Adrenal gland (tissue), 5 donors: ENCODE measurements at regions not wholly inside any gene's neighbourhood (a gene's known extent, or its start where the extent isn't known, plus 50 kb on each side); places are given as distances from the start of the nearest gene placed in this dataset.
"Not testable (repeated sequence)": the region's sequence is repeated elsewhere in the genome, so short reads cannot be mapped to it uniquely, and the experiment has no call there.

Experiments
- POLR2A ChIP-seq, 2 donors: fragments of 450-650 bp; IDR thresholded peaks; one replicate each; pipeline ENCODE4 v1.6.1; 2017; ENCODE audit warnings: antibody characterized with exemption in 2 of 2, mild to moderate bottlenecking in 2 of 2, moderate library complexity in 1 of 2
- TF ChIP-seq, protein P1 (sequence below), 6 experiments: fragments of 450-650 bp in 4 of 6; fragments of 200-600 bp in 2 of 6; sonication (generic) in 1 of 6; IDR thresholded peaks; 1 replicate in 5 of 6; 2 replicates in 1 of 6; pipeline versions ENCODE4 v1.5.1 to v1.8.0; 2016 to 2021; ENCODE audit warnings: antibody characterized with exemption in 6 of 6, mild to moderate bottlenecking in 2 of 6, moderate library complexity in 1 of 6
- donor health status: DM: no; HTN: no; CAD: no.

DNA sequence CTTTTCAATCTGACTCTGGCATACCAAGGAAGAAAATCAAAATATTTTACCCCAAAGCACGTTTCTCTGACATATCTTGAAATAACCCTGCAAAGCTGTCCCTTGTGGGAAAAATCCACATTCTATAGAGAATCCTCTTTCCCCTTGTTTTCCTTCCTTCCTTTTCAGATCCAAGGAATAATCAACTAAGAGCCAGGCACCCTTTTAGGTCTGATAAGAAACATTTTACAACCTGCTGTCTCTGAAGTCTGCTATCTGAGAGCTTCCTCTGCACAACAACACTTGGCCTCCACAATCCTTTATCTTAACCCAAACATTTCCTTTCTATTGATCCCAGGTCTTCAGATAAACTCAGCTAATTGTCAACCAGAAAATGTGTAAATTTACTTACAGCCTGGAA, 224.1 kb upstream of the DGKB start:
- TF ChIP-seq, protein P1, sequence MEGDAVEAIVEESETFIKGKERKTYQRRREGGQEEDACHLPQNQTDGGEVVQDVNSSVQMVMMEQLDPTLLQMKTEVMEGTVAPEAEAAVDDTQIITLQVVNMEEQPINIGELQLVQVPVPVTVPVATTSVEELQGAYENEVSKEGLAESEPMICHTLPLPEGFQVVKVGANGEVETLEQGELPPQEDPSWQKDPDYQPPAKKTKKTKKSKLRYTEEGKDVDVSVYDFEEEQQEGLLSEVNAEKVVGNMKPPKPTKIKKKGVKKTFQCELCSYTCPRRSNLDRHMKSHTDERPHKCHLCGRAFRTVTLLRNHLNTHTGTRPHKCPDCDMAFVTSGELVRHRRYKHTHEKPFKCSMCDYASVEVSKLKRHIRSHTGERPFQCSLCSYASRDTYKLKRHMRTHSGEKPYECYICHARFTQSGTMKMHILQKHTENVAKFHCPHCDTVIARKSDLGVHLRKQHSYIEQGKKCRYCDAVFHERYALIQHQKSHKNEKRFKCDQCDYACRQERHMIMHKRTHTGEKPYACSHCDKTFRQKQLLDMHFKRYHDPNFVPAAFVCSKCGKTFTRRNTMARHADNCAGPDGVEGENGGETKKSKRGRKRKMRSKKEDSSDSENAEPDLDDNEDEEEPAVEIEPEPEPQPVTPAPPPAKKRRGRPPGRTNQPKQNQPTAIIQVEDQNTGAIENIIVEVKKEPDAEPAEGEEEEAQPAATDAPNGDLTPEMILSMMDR (IDR thresholded peaks at IDR 0.05): not testable (repeated sequence)
- TF ChIP-seq POLR2A (IDR thresholded peaks at IDR 0.05): not testable (repeated sequence)
